HepG2 (cell line): ENCODE measurements at regions not wholly inside any gene's neighbourhood (a gene's known extent, or its start where the extent isn't known, plus 50 kb on each side); places are given as distances from the start of the nearest gene placed in this dataset.
A peak's percentile ranks its signal among the peaks of the same experiment; 100 is the strongest.

Source experiments
- ATAC-seq: fragments of 200-7000 bp; cut with Tn5 transposase; 3 replicates; pipeline ENCODE4 v1.9.1; 2020; ENCODE audit warnings: mild to moderate bottlenecking, moderate library complexity
- BruUV-seq: library from RNA; stranded (reverse); fragments of 400-500 nt; replicated peaks from 2 replicates; lab custom pipeline; 2021; lab: Mats Ljungman, UMichigan
- CTCF ChIA-PET: fragments of 300-600 bp; formaldehyde crosslinking; extraction: SDS; loops from one replicate; lab custom pipeline; 2021; ENCODE audit warnings: low total read pairs, inconsistent platforms, low intra/inter-chr PET ratio; lab: Yijun Ruan, JAX
- POLR2A ChIA-PET: fragments of 350-600 bp; sonication (Branson Sonifier 250); formaldehyde crosslinking; loops from one replicate; lab custom pipeline; 2020; ENCODE audit warnings: antibody characterized with exemption, inconsistent platforms; lab: Yijun Ruan, JAX
- DNase-seq: peaks from one replicate; pipeline ENCODE4 v3.0.0-alpha.2; 2015; ENCODE audit warnings: low spot score
- FAIRE-seq: peaks from 3 replicates; lab custom pipeline; 2011; peaks lifted over from hg19 to GRCh38; lab: Jason Lieb, UNC
- H2AFZ ChIP-seq: one replicate; pipeline ENCODE4 v1.6.1; 2011; ENCODE audit warnings: low read length, inconsistent platforms
- H3K27ac ChIP-seq: fragments of 300-600 bp; 3 replicates; pipeline ENCODE4 v1.8.0; 2011; ENCODE audit warnings: mixed run types, mild to moderate bottlenecking, mixed read lengths, low read length, inconsistent platforms; ENCODE audit not compliant: insufficient read depth; ENCODE audit errors: extremely low read length
- H3K27me3 ChIP-seq, 2 experiments: fragments of 200-600 bp in 1 of 2; 2 replicates in 1 of 2; 3 replicates in 1 of 2; pipeline versions ENCODE4 v1.6.0 to v1.8.0; 2011; ENCODE audit warnings: low read length in 2 of 2, mild to moderate bottlenecking in 2 of 2, moderate library complexity in 2 of 2, inconsistent platforms in 1 of 2; ENCODE audit not compliant: insufficient read depth in 2 of 2, control insufficient read depth in 1 of 2
- H3K36me3 ChIP-seq, 2 experiments: fragments of 200-600 bp in 1 of 2; replicated peaks in 1 of 2; 2 replicates in 1 of 2; 3 replicates in 1 of 2; pipeline versions ENCODE4 v1.5.1 to v1.8.0; 2011; ENCODE audit warnings: low read length in 2 of 2, inconsistent platforms in 1 of 2; ENCODE audit not compliant: insufficient read depth in 2 of 2, control insufficient read depth in 1 of 2
- H3K4me1 ChIP-seq: 2 replicates; pipeline ENCODE4 v1.5.1; 2012; ENCODE audit warnings: low read length, inconsistent platforms; ENCODE audit not compliant: insufficient read depth
- H3K4me2 ChIP-seq: 2 replicates; pipeline ENCODE4 v1.6.0; 2011; ENCODE audit warnings: low read depth, low read length, inconsistent platforms
- H3K4me3 ChIP-seq, 3 experiments: fragments of 200-600 bp in 1 of 3; sonication (generic), shearing (Covaris generic) in 1 of 3; replicated peaks in 1 of 3; 2 replicates each; pipeline ENCODE4 v1.5.1; 2011 to 2016; ENCODE audit warnings: low read length in 3 of 3, inconsistent platforms in 2 of 3, low read depth in 2 of 3, mild to moderate bottlenecking in 2 of 3, control low read depth in 1 of 3, mixed read lengths in 1 of 3; ENCODE audit not compliant: insufficient read depth in 1 of 3
- H3K79me2 ChIP-seq: one replicate; pipeline ENCODE4 v1.6.1; 2011; ENCODE audit warnings: low read length, inconsistent platforms; ENCODE audit not compliant: insufficient read depth
- H3K9ac ChIP-seq: 2 replicates; pipeline ENCODE4 v1.6.0; 2011; ENCODE audit warnings: mild to moderate bottlenecking, low read depth, low read length, inconsistent platforms; ENCODE audit not compliant: insufficient read depth
- H3K9me3 ChIP-seq: 2 replicates; pipeline ENCODE4 v1.5.1; 2012; ENCODE audit warnings: mild to moderate bottlenecking, low read length
- H4K20me1 ChIP-seq: 2 replicates; pipeline ENCODE4 v1.6.0; 2011; ENCODE audit warnings: inconsistent platforms, mild to moderate bottlenecking, low read length, moderate library complexity; ENCODE audit not compliant: insufficient read depth
- BORCS8-MEF2B ChIP-seq: sonication (generic); formaldehyde crosslinking; IDR thresholded peaks from 2 replicates; pipeline ENCODE4 v1.8.0; 2022; ENCODE audit warnings: mild to moderate bottlenecking, missing genetic modification reagents
- GZF1 ChIP-seq: sonication (generic); formaldehyde crosslinking; IDR thresholded peaks from 2 replicates; pipeline ENCODE4 v1.5.1; 2020; ENCODE audit warnings: mild to moderate bottlenecking, missing genetic modification reagents
- MAFF ChIP-seq: IDR thresholded peaks from 2 replicates; pipeline ENCODE4 v1.6.1; 2011; ENCODE audit warnings: low read depth, low read length, improper control_type of control experiment
- MAFK ChIP-seq, 2 experiments: IDR thresholded peaks in 1 of 2; conservative IDR thresholded peaks in 1 of 2; 2 replicates each; pipeline ENCODE4 v1.6.1; 2011; ENCODE audit warnings: improper control_type of control experiment in 2 of 2, low read length in 2 of 2
- NFYC ChIP-seq: IDR thresholded peaks from 2 replicates; pipeline ENCODE4 v1.6.1; 2016; ENCODE audit warnings: missing genetic modification reagents, missing compliant biosample characterization
- NKX3-1 ChIP-seq: sonication (generic); formaldehyde crosslinking; IDR thresholded peaks from 2 replicates; pipeline ENCODE4 v1.5.0; 2020; ENCODE audit warnings: missing genetic modification reagents
- PCBP2 ChIP-seq: fragments of 200-400 bp; formaldehyde crosslinking; optimal IDR thresholded peaks from 2 replicates; pipeline ENCODE3; 2018; ENCODE audit warnings: low read length, low read depth; ENCODE audit not compliant: poor library complexity, severe bottlenecking
- SP2 ChIP-seq: sonication (generic); formaldehyde crosslinking; IDR thresholded peaks from 2 replicates; pipeline ENCODE4 v1.5.1; 2020; ENCODE audit warnings: mild to moderate bottlenecking, missing genetic modification reagents
- TMF1 ChIP-seq: sonication (generic); formaldehyde crosslinking; IDR thresholded peaks from 2 replicates; pipeline ENCODE4 v1.8.1; 2022; ENCODE audit warnings: low read depth, missing genetic modification reagents
- ZFP36L2 ChIP-seq: sonication (generic); formaldehyde crosslinking; IDR thresholded peaks from 2 replicates; pipeline ENCODE4 v1.4.0; 2020; ENCODE audit warnings: missing genetic modification reagents
- ZNF224 ChIP-seq: sonication (generic); formaldehyde crosslinking; IDR thresholded peaks from 2 replicates; pipeline ENCODE4 v1.5.0; 2020; ENCODE audit warnings: mild to moderate bottlenecking, missing genetic modification reagents
- ZNF251 ChIP-seq: sonication (generic); formaldehyde crosslinking; IDR thresholded peaks from 2 replicates; pipeline ENCODE4 v1.9.0; 2021; ENCODE audit warnings: mild to moderate bottlenecking, missing genetic modification reagents
- ZNF589 ChIP-seq: sonication (generic); formaldehyde crosslinking; conservative IDR thresholded peaks from 2 replicates; pipeline ENCODE4 v1.8.0; 2022; ENCODE audit warnings: mild to moderate bottlenecking, moderate library complexity, missing genetic modification reagents
- WGBS: methylation state at CpG from one replicate; pipeline ENCODE4 v1.1.6; 2017; ENCODE audit warnings: low lambda C conversion rate; 5-methylcytosine and 5-hydroxymethylcytosine counted together
- in situ Hi-C: cut with HindIII; loops from 2 replicates; pipeline ENCODE4 v1.10.0; 2017; ENCODE audit warnings: low pct_unique_long_range_greater_than_20kb; ENCODE audit not compliant: extremely low pct_ligation_motif_present
- intact Hi-C: fragments of 100-400 bp; cut with micrococcal nuclease; formaldehyde crosslinking; loops from one replicate; pipeline ENCODE4 v1.10.0; 2022; ENCODE audit not compliant: unreplicated experiment
- TF ChIP-seq, protein P1 (sequence below): sonication (generic); formaldehyde crosslinking; IDR thresholded peaks from 2 replicates; pipeline ENCODE4 v1.8.0; 2022; ENCODE audit warnings: missing genetic modification reagents, mild to moderate bottlenecking, moderate library complexity, borderline replicate concordance
- TF ChIP-seq, protein P2 (sequence below): sonication (generic); formaldehyde crosslinking; IDR thresholded peaks from 2 replicates; pipeline ENCODE4 v1.9.0; 2021; ENCODE audit warnings: missing genetic modification reagents, mild to moderate bottlenecking, borderline replicate concordance
- TF ChIP-seq, protein P3 (sequence below): sonication (generic); formaldehyde crosslinking; IDR thresholded peaks from 2 replicates; pipeline ENCODE4 v1.5.0; 2020; ENCODE audit warnings: missing genetic modification reagents, mild to moderate bottlenecking, borderline replicate concordance

DNA sequence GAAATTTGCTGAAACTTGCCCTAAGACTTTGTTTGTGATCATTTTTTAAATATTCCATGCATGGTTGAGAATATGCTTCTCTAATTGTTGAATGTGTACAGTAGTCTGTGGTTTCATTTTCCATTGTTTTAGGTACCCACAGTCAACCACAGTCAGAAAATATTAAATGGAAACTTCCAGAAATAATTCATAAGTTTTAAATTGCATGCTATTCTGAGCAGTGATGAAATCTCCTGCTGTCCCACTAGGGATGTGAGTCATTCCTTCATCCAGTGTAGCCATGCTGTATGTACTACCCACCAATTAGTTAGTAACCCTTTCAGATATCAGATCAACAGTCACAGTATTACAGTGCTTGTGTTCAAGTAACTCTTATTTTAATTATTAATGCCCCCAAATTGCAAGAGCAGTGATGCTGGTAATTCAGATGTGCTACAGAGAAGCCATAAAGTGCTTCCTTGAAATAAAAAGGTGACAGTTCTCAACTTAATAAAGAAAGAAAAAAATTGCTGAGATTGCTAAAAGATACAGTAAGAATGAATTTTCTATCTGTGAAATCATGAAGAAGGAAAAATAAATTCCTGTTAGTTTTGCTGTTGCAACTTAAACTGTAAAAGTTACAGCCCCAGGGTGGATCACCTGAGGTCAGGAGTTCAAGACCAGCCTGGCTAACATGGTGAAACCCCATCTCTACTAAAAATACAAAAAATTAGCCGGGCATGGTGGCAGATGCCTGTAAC, 79.9 kb upstream of the FBXL17 start:
- ChIA-PET CTCF (no interaction called here), POLR2A (no interaction called here)
- Histone ChIP-seq H3K4me3 (no peak overlapping the region), H3K4me1 (no peaks in the 10 kb centered on the region), H4K20me1 (no peaks in the 10 kb centered on the region), H3K27ac (no peak overlapping the region), H3K79me2 (no peaks in the 10 kb centered on the region), H3K27me3 (no peaks in the 10 kb centered on the region), H3K9ac (no peak overlapping the region)
- ATAC-seq (no peak), FAIRE-seq (no peak), DNase-seq (no peak)
- in situ Hi-C loops: no loop called here
- no TSS peak for BruUV-seq
- WGBS: 0% methylated on average over 1 of the region's 1 CpG
- intact Hi-C loops: no loop called here
- peak; percentile 88 for TF ChIP-seq MAFF
- TF ChIP-seq PCBP2: no peak
- TF ChIP-seq, protein P1, sequence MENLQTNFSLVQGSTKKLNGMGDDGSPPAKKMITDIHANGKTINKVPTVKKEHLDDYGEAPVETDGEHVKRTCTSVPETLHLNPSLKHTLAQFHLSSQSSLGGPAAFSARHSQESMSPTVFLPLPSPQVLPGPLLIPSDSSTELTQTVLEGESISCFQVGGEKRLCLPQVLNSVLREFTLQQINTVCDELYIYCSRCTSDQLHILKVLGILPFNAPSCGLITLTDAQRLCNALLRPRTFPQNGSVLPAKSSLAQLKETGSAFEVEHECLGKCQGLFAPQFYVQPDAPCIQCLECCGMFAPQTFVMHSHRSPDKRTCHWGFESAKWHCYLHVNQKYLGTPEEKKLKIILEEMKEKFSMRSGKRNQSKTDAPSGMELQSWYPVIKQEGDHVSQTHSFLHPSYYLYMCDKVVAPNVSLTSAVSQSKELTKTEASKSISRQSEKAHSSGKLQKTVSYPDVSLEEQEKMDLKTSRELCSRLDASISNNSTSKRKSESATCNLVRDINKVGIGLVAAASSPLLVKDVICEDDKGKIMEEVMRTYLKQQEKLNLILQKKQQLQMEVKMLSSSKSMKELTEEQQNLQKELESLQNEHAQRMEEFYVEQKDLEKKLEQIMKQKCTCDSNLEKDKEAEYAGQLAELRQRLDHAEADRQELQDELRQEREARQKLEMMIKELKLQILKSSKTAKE (CRISPR knock-in tag): no peak
- peak; percentile 79 to 92 for TF ChIP-seq MAFK (conservative IDR thresholded peaks at IDR 0.05 in 1 of 2, IDR thresholded peaks at IDR 0.05 in 1 of 2; ENCODE audit: low read length in 2 of 2)
- TF ChIP-seq ZNF224 (CRISPR knock-in tag): no peak
- TF ChIP-seq, all 625 proteins: peak for 2
- H3K4me2 ChIP-seq: no peak overlapping the region
- no peaks in the 10 kb centered on the region for H3K36me3 ChIP-seq
- H2AFZ ChIP-seq: no peak overlapping the region
- H3K9me3 ChIP-seq: no peaks in the 10 kb centered on the region

DNA sequence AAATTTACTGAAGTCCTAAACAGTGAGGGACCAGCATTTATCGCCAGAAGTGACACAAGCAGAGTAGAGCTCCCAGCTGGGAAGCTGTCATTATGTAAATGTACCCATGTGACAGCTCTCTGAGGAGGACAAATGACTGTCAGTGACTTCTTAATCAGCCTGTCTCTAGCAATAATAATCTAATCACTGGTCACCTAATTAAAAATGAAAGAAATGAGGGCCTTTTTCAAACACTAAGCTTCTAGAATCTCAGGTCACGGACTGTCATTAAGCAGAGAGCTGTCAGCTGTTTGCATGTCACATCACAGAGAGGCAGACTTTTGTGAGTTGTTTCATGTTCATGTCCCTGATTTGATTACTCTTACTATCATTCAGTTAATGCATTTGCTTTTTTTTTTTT, 77.9 kb upstream of the FBXL17 start:
- DNase-seq: no peak
- POLR2A ChIA-PET: no interaction called here
- ATAC-seq: no peak
- H3K79me2 ChIP-seq: no peaks in the 10 kb centered on the region
- intact Hi-C loops: no loop called here
- no peaks in the 10 kb centered on the region for H3K4me1 ChIP-seq
- in situ Hi-C loops: no loop called here
- no peak overlapping the region for H3K27ac ChIP-seq
- no peak overlapping the region for H3K4me3 ChIP-seq
- no peaks in the 10 kb centered on the region for H4K20me1 ChIP-seq
- H3K9me3 ChIP-seq: peaks cover under 1% of the 10 kb centered on the region; the same call in 1 of the 2 replicates
- H3K4me2 ChIP-seq: no peak overlapping the region
- 3% methylated on average over 2 of the region's 2 CpGs for WGBS
- no peak for FAIRE-seq
- H2AFZ ChIP-seq: no peak overlapping the region
- BruUV-seq: no TSS peak
- H3K36me3 ChIP-seq: no peaks in the 10 kb centered on the region
- H3K9ac ChIP-seq: no peak overlapping the region
- CTCF ChIA-PET: no interaction called here
- no peaks in the 10 kb centered on the region for H3K27me3 ChIP-seq
- TF ChIP-seq ZFP36L2 (CRISPR knock-in tag): no peak
- no peak for TF ChIP-seq NKX3-1 (CRISPR knock-in tag)
- TF ChIP-seq, protein P2, sequence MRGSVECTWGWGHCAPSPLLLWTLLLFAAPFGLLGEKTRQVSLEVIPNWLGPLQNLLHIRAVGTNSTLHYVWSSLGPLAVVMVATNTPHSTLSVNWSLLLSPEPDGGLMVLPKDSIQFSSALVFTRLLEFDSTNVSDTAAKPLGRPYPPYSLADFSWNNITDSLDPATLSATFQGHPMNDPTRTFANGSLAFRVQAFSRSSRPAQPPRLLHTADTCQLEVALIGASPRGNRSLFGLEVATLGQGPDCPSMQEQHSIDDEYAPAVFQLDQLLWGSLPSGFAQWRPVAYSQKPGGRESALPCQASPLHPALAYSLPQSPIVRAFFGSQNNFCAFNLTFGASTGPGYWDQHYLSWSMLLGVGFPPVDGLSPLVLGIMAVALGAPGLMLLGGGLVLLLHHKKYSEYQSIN: no peak
- TF ChIP-seq, protein P3, sequence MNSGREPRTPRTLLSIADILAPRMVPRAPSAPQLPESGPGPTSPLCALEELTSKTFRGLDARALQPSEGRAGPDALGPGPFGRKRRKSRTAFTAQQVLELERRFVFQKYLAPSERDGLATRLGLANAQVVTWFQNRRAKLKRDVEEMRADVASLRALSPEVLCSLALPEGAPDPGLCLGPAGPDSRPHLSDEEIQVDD (CRISPR knock-in tag): no peak
- TF ChIP-seq TMF1 (CRISPR knock-in tag): no peak
- no peak for TF ChIP-seq ZNF589 (CRISPR knock-in tag)
- no peak for TF ChIP-seq BORCS8-MEF2B (CRISPR knock-in tag)
- no peak for TF ChIP-seq ZNF251 (CRISPR knock-in tag)
- no peak for TF ChIP-seq GZF1 (CRISPR knock-in tag)
- no peak for TF ChIP-seq SP2 (CRISPR knock-in tag)
- TF ChIP-seq NFYC: no peak
